AG20443 (cell line): ENCODE measurements at regions not wholly inside any gene's neighbourhood (a gene's known extent, or its start where the extent isn't known, plus 50 kb on each side); places are given as distances from the start of the nearest gene placed in this dataset.
A peak's percentile ranks its signal among the peaks of the same experiment; 100 is the strongest.
"Not testable (repeated sequence)": the region's sequence is repeated elsewhere in the genome, so short reads cannot be mapped to it uniquely, and the experiment has no call there.

Experiments used
- DNase-seq: peaks from one replicate; pipeline ENCODE4 v3.0.0; 2012; ENCODE audit warnings: low spot score, mixed read lengths

- DNase-seq = peak; percentile 10
These were observed 130.2 kb upstream of the ALDH3B2 start for GRCh38 chr11:67804435-67805252.

DNA sequence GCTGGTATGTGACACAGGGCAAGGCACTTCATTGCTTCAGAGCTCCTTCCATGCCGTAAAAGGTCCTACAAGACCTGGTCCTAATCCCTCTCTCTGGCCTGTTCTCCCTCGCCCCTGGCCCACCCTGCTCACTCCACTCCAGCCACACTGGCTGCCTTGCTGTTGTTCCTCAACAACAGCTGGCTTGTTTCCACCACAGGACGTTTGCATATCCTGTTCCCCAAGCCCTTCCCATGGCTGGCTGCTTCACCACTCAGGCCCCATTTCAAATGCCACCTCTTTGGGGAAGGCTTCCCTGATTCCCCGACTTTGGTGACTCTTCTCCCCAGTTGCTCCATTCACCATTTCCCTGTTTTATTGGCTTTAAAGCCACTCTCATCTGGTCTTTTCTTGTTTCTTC lies 129.1 kb upstream of the ALDH3B2 start:
- not testable (repeated sequence) for DNase-seq

GRCh38 chr11:67803055-67803454 lies 128.6 kb upstream of the ALDH3B2 start:
- DNase-seq = not testable (repeated sequence)

DNA sequence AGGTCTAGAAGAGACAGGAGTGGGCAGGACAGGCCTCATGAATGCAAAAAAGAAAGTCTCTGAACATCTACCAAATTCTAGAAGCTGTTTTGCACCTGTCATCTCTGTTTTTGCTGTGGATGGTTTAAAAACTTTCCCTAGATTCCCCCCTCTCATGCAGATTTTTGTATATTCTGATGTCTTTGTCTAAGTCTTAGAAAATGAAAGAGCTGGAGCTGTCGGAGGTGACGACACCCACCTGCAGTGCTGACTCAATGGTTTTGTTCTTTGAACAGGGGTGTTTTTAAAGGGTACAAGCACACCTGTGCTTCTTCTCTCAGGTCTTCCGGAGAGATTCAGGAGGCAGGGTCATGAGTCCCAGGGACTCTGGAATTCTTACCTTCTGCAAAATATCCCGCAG lies 128.2 kb upstream of the ALDH3B2 start:
- DNase-seq = not testable (repeated sequence)

- DNase-seq = not testable (repeated sequence)
These were observed 127.0 kb upstream of the ALDH3B2 start for GRCh38 chr11:67801397-67801796.

GRCh38 chr11:67800591-67800990 lies 126.2 kb upstream of the ALDH3B2 start:
- not testable (repeated sequence) for DNase-seq

DNA sequence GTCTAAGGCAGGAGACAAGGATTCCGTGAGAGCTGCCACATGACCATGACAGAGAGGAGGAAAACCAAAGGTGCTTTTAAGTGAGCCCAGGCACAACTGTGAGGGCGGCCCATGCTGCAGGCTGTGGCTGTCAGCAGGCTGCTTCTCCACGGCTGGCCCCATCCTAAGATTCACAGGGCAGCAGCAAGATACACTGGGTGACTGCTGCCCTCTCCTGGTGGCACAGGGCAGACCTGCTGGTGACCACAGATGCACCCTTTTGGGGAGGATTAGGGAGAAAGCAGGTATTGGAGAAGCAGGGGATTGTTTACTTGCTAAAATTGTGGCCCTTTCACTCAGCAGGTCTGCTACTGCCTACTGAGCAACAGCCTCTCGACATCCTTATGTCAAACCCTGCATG lies 125.4 kb upstream of the ALDH3B2 start:
- not testable (repeated sequence) for DNase-seq

DNA sequence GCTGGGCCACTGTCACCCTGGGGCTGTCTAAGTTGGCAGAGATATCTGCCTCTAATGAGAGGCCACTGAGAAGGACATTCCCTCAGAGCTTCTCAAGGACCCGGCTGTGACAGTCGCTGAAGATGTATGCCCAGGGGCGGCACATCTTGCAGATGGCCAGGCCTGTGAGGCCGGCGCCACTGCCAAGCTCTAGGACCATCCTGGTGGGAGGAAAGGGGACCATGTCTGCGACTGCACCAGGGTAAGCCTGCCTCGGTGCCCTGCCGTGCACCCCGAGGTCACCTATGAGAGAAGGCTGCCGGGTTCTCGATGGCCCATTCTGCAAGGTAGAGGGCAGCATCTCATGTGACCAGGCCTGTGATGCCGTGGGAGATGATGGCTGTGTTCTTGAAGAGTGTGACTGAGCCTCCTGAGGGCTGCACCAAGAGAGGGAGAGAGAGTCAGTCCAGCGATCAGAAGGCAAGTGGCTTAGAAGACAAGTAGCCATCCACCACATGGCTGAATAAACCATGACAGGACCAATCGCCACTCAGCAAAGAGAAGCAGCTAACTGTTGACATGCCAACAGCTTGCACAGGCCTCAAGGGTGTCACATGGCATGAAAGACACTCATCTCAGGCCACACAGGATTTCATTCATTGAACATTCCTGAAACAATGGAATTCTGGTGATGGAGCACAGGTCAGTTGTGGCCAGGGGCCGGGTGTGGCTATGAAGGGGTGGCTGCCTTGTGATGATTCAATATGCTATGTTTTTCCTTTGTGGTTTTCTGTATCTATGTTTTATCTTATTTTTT lies 123.5 kb upstream of the ALDH3B2 start:
- not testable (repeated sequence) for DNase-seq

DNA sequence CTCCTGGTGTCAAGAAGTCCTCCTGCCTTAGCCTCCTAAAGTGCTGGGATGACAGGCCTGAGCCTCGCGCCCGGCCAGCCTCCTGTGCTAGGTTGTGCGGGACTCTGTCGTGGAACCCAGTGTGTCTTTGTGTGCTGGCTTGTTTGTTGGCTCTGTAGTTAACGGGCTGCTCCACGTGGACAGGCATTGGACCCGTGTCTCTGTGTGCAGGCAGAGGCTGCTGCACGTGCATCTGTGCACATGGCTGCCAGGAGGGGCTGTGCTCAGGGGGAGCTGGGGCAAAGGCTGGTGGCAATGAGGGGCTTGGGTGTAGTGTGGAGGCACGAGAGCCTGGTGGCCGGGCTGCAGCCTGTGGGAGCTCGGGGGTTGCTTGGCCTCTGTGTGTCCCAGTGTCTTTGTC lies 121.3 kb upstream of the ALDH3B2 start:
- no peak for DNase-seq

- DNase-seq = not testable (repeated sequence)
These were observed 119.3 kb upstream of the ALDH3B2 start for GRCh38 chr11:67793750-67794149.

DNA sequence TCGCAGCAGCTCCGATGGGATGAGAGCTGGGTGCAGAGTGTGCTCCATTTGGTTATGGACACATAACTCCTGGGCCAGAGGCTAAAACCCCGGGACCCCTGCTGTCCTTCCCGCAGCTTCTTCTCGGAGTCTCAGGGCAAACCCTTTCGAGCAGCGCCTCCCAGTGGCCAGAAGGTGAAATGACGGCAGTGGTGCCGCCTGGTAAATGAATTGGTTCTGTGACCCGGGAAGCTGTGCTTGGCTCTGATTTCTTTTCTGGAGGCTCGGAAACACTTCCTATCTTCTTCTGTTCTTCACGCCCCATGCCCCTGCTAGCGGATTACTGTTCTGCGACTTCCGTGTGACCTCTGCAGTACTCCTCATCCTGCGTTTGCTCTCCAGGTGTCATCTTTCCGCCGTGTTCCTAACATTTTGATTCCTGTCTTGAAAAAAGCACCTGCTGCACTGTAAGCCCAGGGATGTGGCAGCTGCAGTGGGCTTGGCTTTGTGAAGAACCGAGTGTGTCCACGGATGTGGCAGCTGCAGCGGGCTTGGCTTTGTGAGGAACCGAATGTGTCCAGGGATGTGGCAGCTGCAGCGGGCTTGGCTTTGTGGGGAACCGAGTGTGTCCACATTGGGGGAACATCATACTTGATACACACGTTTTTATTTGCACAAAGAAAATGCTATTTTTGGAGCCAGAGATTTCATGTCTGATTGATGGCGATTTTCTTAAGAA lies 118.0 kb upstream of the ALDH3B2 start:
- not testable (repeated sequence) for DNase-seq

GRCh38 chr11:67791598-67792170 lies 117.3 kb upstream of the ALDH3B2 start:
- not testable (repeated sequence) for DNase-seq

- DNase-seq = not testable (repeated sequence)
These were observed 113.9 kb upstream of the ALDH3B2 start for GRCh38 chr11:67788341-67788695.

- not testable (repeated sequence) for DNase-seq
These were observed 113.4 kb upstream of the ALDH3B2 start for GRCh38 chr11:67787681-67788340.

DNA sequence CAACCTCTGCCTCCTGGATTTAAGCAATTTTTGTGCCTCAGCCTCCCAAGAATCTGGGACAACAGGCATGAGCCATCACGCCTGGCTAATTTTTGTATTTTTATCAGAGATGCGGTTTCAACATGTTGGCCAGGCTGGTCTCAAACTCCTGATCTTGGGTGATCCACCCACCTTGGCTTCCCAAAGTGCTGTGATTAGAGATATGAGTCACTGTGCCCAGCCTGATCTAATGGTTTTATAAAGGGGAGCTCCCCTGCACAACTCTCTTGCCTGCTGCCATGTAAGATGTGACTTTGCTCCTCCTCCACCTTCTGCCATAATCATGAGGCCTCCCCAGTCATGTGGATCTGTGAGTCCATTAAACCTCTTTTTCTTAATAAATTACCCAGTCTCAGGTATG lies 107.5 kb upstream of the ALDH3B2 start:
- not testable (repeated sequence) for DNase-seq

DNA sequence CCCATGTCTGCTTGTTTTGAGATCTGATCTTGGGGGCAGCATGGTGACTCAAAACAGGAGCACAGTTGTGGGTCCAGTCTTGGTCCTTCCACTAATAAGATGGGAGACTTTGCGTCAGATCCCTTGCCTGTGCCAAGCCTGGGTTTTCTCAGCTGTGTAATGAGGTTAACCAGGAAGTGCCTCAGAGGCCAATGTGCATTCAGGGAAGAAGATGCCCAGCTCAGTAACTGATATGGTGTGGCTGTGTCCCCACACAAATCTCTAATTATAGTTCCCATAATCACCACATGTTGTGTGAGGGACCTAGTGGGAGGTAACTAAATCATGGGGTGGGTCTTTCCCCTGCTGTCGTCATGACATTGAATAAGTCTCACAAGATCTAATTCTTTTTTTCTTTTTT lies 107.1 kb upstream of the ALDH3B2 start:
- DNase-seq = not testable (repeated sequence)

GRCh38 chr11:67780056-67780455 lies 105.6 kb upstream of the ALDH3B2 start:
- DNase-seq = no peak

DNA sequence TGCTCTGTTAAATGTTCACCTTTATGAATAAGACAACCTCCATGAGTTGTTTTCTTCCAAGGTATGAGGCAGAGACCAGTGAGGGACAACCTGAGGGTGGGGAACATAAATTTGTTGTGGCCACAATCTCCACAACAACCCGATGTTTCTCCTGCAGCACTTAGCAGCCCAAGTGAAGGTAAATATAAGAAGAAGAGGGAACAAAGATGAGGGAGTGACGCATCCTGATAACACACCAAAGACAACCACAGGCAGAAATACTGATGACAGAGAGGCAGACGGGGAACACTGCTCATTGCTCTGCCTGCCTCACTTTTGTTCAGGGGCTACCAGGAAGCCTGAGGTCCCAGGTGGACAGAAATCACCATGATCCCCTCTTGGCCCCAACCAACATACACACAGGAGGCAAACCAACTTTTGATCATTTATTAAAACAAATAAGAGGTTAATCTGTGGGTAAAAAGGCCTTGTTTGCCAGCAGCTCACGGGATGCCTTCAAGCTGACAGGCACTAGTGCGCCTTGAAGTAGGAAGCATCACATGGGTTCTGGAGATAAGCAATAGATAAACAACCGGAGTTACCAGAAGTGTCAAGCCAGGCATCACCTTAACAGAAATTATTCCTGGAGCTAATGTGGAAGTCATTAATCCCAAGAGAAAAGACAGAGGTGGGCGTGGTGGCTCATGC lies 104.9 kb upstream of the ALDH3B2 start:
- DNase-seq = not testable (repeated sequence)

DNA sequence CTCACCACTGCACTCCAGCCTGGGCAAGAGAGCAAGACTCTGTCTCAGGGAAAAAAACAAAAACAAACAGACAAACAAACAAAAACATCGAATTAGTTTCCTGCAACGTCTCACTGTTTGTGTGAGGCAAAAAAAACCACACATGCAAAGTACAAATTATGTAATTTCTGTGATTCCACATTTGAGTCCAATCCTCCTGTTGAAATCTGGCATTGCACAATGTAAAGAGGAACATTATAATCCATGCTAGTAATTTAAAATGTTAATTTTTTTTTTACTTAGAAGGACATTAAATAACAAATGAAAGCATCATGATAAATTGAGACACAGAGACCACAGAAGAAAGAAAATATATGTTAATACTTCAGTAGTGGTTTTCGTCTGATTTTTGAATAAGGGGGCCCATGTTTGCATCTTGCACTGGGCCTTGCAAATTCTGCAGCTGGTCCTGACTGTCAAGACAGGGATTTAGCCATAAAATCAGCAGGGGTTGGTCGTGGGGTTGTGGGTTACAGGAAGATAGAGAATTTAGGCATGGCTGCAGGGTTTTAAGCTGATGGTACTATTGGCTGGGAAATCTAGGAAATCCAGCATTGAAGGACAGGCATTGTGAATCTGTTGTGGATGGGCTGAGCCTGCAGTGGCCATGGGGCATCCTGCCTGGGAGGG lies 102.6 kb upstream of the ALDH3B2 start:
- no peak for DNase-seq

DNA sequence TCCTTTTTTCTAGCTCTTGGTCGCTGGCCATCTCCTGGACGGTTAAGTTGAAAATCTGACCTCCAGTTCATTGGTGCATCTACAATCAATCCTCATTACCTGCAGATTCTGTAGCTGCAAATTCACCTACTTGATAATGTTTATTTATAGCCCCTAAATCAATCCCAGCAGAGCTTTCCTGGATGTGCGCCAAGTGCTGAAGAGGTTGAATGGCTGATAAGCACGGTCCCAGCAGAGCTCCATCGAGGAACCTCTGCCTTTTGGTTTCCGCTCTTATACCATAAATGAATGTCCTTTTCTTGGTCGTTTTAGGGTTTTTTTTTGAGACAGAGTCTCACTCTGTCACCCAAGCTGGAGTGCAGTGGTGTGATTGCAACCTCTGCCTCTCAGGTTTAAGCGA lies 99.8 kb upstream of the ALDH3B2 start:
- DNase-seq = not testable (repeated sequence)
